ENCODE measurements at regions not wholly inside any gene's neighbourhood (a gene's known extent, or its start where the extent isn't known, plus 50 kb on each side); places are given as distances from the start of the nearest gene placed in this dataset.

DNA sequence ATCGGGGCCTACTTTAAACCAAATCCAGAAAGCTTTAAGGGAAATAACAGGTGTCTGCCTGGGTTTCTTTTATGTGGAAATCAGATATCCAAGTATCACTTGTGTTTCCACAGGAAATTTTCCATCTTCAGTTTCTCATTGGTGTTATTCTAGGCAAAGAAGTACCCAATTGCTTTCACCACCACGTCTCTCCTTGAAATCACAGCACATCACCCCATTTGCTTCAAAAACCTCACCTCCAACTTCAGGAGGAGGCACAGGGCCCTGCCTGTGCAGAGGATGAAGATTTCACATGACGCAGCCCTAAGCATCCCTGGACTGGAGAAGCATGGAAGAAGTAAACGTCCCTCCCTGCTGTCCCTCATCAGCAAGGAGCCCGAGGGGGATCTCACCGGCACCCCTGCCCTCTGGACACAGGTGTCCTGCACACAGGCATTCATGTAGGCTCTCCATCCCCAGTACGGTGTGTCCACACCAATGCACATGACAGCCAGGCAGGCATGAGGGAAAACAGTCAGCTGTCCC is 182.3 kb downstream of the TBXT start:
- DNase-seq: no peak

DNA sequence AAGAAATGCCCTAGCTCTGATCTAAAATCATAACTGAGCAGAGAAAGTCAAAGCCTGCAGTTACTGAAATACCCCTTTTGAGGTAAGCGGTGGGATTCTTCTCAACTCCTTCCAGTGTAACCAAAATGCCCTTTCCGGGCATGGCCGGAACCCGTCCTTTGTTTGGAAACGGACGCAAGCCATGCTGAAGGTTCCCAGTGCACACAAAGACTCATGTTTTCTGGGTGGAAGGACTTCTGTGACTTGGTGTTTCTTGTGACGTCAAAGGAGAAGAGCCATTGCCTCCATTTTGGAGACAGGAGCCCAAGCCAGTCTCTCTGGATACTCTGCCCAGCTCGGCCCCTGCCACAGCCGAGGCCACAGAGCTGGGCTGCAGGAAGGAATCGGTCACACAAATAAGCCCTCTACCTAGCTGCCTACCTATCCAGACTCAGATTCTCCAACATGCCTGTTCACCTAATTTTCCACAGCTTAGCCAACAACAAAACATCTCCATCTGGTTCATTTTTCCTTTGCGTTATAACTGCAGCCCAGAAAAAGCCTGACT is 182.8 kb downstream of the TBXT start:
- DNase-seq: no peak

DNA sequence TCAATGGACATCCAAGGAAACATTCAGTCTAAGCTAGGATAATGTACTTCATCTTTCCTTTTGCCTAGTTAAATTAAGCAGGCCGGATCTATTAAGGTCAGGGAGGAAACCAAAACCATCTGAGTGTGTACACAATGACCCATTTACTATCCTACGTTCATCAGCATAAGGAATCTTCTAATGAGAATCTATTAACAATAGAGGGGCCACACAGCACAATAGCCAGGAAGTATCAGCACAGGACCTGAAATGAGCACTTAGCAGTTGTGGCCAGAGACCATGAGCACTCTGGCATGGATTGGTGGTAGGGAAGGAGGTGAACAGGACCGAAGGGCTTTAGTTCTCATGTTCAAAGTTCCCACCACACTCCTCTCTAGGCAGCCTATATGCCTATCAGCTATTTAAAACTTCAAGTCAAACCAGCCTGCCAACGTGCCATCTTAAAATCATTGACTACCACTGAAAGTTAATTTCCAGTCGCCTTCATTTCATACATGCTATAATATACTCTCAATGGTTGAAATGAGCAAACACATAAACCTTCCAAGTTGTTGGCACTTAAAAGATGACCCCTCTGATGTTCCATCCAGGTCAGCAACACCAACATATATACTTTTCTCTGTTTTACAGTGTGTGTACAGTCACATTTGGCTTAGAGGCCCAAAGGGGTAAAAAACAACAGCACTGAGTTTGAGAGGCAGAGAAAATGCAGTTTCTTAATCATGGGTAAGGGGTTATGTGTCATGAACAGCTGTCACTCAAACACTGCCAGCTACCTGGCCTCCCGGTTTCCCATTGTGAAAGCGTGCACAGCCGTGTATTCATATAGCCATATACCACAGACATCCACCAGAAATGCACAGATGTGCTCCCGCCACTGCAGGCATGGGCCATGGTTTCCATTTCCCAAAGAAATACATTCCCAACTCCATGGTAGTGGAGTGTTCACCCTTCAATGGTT is 184.3 kb downstream of the TBXT start:
- no peak for DNase-seq

DNA sequence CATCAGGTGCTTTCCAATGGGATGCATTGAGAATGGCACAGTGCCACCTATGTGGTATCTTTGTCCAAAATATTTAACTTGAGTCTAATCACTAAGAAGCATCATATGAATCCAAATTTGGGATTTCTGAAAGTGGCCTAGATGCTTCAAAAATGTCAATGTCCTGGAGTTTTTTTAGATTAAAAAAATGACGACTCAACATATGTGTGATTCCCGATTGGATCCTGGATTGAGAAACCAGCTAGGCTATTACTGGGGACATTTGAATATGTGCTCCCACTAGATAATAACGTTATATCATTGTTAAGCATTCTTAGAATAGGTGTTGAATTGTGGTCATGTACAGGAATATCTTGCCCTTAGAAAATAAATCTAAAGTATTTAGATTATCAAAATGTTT is 189.2 kb downstream of the TBXT start:
- no peak for DNase-seq

DNA sequence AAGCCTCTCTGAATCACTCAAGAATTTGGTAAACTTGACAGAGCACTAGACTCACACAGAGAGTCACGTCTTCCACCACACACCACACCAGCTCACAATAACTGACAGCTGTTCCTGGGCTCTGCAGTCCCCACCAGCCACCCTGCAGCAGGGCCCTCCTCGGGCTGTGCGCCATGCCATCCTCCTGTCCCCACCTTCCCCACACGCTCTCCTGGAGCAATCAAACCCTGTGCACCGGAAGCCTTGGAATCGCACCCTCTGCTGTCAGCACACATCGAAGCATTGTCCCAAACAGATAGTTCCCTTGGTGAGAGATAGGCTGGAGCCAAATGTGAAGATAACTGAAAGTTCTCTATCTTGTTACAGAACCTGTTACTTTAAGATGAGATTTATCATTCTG is 191.0 kb downstream of the TBXT start:
- no peak for DNase-seq

DNA sequence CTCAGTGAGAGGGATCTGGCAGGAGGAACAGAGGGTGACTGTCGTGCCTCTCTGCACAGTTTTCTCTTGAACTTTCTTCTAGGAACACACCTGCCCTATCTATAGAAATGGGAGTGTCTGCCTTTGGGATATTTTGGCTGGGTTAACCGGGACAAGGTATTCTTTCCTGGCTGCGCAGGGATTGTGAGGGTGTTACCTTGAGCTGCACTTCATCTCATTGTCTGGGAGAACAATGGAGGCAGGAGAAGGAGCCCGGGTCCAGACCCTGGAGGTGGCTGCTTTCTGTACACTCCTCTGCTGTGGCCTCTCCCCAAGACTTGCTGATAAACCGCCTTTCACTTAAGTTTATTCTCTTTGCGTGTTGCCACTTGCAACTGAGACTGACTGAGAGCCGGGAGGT is 192.8 kb downstream of the TBXT start:
- DNase-seq: no peak

DNA sequence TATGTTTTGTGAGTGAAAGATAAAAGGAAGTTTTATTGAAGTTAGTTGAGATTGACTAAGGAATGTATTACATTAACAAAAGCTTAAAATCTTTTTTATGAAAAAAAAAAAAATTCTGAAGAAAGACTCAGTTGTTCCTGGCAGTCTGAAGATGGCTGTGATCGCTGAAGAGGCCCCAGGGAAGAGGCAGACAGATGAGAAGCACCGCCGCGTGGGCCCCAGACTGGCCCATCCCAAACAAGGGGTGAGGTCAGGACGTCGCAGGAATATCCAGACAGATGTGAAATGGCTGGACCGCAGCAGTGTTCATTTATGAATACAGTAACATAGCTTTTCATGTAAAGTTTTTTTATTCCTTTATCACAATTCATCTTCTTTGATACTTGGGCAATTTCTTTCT is 194.2 kb downstream of the TBXT start:
- no peak for DNase-seq

DNA sequence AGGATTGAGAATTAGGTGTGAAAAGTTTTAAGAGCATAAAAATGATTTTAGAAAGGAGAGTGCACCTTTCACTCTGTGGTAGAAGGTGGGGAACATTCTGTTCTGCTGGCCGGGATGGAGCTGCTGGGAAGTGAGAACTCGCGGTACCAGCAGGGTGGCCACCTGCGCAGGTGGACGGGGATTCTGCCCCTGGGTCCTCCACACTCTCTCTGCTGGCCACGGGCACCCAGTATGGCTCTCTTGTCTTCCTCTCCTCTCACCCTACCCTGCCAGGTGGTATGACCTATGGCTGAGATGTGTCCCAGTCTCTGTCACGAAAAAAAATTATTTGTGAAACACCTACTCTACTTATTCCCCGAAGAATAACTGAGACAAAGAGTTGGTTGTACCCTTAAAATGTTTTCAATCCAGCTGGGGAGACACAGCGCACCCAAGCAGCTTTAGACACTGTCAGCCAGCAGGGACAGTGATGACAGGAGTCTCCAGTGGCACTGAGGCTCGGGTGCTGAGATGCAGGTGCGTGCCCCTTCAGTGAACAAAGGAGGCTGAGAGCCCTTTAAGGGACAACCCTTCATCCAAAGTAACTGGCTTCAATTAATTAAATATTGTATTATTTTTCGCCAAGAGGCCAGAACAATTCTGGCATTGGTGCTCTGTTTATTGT is 195.4 kb downstream of the TBXT start:
- no peak for DNase-seq

DNA sequence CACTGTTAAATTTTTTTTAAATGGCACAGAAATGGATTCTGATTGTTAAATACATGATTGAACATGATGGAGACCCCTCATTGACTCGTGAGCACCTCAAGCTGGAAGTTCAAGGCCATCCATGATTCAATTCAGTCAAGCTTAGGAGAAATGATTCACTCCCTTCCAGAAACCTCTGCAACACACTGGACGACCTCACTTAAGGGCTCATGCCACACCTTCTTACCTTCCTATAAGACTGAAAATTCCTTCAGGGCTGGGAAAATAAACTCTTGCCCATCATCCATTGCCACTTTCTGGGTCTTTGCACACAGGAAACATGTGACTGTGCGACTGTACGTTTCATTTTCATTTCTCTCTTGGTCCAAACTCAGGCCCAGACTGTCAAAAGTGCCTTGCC is 196.4 kb downstream of the TBXT start:
- DNase-seq: no peak

DNA sequence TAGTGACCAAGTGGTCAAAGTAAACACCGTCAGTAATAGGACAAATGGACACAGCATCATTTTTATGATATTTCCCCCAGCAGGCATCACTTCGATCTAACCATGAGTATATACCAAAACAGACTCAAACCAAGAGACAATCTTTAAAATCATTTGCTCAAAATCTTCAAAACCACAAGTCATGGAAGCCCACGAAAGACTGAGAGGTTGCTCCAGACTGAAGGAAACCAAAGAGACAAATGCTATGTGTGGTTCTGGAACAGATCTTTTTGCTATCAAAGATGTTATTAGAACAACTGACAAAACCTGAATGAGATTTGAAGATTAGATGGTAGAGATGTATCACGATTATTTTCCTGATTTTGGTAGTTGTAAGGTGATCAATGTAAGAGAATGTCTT is 197.7 kb downstream of the TBXT start:
- DNase-seq: no peak

DNA sequence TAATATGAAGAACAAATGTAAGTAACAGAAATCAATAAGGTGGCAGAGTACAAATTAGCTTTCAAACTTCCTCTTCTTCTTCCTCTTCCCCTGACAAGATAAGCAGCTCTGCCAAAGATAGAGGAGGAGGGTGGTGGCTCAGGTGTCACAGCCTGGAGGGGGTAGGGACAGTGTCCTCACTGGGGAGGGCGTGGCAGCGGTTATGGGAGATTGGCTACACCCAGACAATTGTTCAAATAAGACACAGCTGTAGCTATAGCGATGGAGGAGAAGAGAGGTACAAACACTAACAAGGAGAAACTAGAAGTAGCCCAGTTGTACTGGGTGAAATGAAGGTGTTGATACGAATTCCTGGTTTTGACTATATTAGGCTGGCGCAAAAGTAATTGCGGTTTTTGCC is 198.5 kb downstream of the TBXT start:
- DNase-seq: no peak

DNA sequence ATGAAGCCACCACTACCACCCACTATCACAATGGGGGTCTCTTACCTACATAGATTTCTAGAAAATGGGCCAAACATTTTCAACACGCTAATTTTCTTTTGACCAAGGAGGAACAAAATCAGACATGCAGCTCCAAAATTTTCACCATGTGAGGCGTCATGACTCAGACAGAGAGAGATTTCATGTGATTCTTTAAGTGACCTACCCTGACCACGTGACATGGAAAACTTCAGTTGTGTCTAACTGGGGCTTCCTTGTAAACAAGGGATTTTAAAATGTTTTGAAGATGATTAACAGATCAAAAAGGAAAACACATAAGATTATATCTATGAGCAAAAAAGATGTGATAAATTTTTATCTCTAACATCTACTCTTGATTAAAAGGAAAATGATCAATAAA is 199.2 kb downstream of the TBXT start:
- DNase-seq: no peak

DNA sequence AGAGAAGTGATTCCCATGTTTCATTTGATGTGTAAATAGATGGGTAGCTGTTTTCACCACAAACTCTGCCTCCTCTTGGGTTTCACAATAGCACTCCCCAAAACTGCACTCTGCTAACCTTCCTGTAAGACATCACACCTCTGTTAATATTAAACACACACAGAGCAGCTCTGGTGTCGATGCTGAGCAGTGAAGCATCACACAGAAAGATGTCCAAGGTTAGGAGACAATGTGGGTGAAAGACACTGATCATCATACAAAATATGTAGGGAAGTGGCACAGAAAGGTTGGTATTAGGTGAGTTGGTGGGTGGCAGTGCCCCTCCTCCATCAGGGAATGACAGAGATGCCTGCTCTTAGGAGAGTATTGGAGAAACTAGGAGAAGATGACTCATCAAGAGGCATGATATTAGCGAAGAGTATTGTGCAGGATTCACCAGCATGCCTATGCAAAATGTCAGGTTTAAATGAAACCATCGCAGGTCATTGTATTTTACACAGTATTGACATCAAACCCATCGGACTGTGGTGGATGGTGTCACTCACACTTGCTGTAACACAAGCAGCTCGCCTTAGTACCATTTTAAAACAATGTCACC is 199.7 kb downstream of the TBXT start:
- no peak for DNase-seq

DNA sequence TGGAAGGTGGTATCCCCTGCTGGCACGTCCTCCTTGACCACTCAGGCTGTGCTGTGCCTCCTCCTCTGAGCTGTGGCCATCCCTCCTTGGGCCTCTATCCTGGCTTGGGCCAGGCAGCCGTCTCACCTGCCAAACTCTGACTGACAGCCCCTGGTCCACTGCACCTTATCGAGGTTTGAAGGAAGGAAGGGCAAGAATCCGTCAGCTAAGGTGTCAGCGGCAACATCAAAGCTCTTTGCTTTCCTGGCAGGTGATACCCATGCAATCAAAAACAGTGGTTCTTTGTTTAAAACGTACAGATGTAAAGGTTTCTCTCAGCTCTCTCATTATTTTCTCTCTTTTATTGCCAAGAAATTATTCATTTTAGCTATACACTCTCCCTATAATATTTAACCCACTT is 203.9 kb downstream of the TBXT start:
- no peak for DNase-seq

DNA sequence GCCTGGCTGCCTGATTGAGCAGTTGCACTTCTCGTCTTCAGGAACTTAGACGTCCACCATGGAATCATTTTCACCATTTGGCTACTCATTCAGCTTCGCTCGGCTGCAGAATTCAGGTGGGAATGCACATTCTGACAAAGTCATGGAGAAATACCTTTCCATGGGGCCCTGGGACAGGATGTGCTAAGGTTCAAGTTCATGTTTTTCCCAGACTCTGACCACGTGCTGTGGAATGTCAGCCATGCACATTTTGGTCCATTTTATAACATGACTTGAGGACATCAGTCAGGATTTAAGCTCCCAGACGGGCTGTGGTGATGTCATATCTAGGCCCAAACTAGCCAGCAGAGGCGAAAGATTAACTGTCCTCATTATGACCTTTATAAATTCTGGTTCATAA is 205.3 kb downstream of the TBXT start:
- no peak for DNase-seq

DNA sequence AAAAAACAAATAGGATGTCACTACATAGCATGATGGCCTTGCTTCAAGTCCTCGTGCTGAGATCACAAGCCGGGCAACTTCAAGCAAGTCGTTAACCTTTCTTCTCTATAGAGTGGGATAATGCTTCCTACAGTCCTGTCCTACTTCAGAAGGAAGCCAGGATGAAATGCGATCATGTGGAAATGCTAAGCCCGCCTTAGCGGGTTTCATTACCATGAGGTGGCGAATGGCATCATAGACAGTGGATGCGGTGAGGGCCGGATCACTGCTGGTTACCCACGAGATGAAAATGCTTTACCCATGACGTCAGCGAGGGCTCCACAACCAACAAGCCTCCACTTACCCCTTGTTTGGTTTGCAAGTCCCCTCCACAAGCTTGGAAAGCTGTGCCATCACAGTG is 206.4 kb downstream of the TBXT start:
- no peak for DNase-seq

DNA sequence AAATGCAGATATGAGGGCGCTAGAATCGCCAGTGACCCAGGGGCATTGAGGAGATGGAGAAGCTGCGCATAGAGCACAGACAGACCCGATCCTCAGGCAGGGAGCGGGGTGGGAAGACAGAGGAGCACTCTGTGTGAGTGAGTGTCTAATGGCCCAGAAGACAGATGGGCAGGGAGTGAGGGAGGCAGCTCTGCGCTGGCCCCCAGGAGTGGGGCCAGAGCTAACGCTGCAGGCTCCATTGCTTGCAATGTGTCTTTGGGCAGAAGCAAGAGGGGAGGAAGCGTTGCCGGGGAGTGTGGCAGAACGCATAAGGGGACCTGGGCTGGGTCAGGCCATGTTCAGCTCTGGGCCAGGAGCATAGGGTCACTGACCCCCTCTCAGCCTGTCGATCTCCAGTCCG is 207.0 kb downstream of the TBXT start:
- DNase-seq: no peak

DNA sequence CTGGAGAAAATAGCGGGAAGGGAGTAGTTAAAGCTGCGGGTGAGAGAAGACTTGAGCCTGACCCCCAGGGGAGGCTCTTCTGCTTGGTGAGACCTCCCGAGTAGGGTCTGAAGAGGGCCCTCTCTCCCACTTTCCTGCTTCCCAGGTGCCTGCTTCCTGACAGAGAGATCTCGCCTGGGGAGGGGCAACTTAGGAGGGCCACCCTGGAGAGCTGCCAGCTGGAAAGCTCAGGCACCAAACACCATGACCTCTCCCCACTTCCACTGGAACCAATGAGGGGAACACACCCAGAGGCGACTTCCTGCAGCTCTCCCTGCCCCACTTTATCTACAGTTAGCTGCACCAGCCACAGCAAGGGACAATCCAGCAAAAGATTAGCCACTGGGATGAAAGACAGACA is 208.0 kb downstream of the TBXT start:
- no peak for DNase-seq

DNA sequence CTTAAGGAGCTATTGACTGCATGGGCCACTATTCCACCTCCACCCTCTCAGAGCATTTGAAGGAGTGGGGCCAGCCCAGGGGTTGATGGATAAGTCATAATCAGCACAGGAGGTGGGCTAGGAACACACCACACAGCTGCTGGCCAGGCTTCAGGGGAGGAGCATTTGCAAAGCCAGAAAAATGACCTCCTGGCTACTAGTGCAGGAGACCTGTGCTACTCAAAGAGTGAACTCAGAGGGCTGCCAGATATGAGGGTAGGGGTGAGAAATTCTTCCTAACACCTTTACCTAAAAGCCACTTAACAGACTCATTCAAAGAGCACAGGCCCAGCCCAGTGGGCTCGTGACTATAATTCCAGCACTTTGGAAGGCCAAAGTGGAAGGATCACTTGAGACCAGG is 210.8 kb downstream of the TBXT start:
- DNase-seq: no peak

DNA sequence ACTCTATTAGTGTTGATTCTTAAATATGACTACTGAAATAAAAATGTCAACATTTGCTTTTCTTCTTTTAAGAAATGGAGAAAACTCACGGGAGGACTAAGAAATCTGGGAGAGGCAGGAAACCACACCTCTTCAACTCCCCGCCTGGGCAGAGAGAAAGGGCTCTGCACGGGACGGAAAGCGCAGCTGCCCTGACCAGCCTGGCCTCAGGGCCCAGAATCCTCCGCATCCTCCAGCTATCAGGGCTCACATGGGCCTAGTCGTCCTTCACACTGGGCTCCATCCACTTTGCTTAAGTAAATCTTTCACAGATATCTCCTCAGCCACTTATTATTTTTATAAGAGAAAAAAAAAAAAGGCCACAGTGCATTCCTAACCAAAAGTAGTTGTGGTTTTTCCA is 215.1 kb downstream of the TBXT start:
- no peak for DNase-seq

DNA sequence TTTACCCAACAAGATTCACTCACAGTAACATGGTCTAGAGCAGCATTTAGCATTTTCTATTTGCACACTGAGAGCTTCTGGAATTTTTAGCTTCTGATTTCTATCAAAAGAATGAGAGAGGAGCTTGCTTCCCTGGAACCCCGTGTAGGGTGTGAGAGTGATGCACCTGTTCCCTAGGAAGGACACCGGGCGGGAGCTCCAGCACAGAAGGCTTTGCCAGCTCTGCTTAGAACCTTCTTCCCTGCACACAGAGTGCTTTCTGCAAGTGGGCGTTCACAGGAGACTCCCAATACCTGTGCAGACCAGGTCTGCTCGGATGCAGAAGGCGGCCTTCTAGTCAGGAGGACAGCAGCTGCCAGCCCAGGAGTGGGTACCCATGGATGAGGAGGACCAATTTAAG is 217.3 kb downstream of the TBXT start:
- DNase-seq: no peak

DNA sequence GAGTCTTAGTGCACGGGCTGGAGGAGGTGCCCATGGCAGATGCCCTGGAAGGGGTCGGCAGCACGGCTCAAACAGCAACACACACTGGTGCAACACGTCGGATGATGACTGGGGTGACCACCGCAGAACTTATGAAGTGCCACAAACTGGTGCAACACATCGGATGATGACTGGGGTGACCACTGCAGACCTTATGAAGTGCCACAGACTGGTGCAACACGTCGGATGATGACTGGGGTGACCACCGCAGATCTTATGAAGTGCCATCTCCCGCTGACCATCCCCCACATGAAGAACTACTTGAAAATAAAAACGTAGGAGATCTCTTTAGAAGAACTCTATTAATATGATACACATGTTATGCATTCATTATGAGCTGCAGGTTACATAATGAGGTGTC is 218.3 kb downstream of the TBXT start:
- DNase-seq: no peak

DNA sequence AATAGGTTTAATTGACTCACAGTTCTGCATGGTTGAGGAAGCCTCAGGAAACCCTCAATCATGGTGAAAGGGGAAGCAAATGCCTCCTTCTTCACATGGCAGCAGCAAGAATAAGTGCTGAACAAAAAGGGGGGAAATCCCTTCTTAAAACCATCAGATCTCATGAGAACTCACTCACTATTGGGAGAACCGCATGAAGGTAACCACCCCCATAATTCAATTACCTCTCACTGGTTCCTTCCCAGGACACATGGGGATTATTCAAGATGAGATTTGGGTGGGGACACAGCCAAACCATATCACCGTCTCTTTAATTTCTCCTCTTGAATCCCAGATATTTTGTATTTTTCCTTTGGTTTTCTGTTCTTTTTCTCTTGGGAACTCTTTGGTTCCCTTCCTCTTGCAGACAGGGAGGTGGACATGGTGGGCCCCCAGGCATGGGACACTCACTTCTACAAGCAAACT is 223.6 kb downstream of the TBXT start:
- DNase-seq: no peak

DNA sequence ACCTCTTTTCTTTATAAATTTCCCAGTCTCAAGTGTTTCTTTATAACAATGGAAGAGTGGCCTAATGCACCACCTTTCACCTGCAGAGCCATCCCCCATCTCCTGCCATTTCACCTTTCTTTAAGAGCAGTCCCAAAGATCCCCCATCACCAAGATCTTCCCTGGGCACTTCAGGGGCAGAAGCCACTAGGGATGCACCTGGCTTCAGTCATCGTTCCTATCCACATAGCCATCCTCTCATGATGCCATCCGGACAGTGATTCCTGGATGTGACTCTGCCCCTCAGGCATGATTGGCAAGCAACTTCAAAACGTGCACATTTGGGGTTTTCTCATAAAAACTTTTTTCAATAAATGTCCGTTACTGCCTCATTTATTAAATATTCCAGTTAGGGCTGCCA is 225.9 kb downstream of the TBXT start:
- DNase-seq: no peak
